ENCODE measurements at regions not wholly inside any gene's neighbourhood (a gene's known extent, or its start where the extent isn't known, plus 50 kb on each side); places are given as distances from the start of the nearest gene placed in this dataset.
"Not testable (repeated sequence)": the region's sequence is repeated elsewhere in the genome, so short reads cannot be mapped to it uniquely, and the experiment has no call there.

- DNase-seq (ENCODE audit: low read depth in 3 of 3, low spot score in 2 of 3), result not testable (repeated sequence)
Observed at GRCh38 chr3:94648270-94649180, 585.7 kb downstream of the NSUN3 start.

- DNase-seq (ENCODE audit: low read depth in 3 of 3, low spot score in 2 of 3), result no peak
Observed at GRCh38 chr3:94654096-94654495, 591.2 kb downstream of the NSUN3 start.

DNA sequence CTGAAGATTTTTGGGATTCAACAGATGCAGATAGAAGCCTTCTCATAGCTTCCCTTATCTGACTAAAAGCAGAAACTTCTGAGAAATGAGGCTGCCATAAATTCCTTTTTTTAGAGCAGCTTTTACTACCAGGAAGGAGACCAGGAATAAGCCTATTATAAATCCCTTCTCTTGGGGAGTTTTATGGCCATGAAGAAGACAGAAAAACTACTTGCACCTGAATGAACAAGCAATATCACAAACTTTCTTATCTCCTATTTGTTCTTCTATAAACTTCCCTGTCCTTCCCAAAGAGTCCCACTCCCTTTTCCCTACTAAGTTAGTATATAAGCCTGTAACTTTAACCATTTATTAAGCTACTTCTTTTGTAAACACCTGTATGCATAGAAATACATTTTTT, 603.1 kb downstream of the NSUN3 start:
- DNase-seq (ENCODE audit: low read depth in 3 of 3, low spot score in 2 of 3), result no peak

DNA sequence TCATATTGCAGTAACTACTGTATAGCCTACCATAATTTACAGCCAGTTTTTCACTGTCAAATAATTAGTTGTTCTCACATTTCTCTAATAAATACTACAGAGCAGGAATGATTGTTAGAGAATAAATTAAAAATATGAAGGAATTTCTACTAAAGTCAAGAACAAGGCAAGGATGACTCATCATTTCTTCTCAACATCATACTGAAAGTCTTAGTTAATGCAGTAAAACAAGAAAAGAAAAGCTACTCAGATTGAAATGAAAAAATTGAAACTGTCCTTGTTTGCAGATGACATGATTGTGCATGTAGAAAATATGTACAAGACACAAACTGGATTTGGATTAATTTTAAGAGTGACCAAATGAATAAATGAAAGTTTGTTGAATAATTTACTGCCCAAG, 608.2 kb downstream of the NSUN3 start:
- no peak for DNase-seq (ENCODE audit: low read depth in 3 of 3, low spot score in 2 of 3)

GRCh38 chr3:94673876-94674275, 611.0 kb downstream of the NSUN3 start:
- DNase-seq (ENCODE audit: low read depth in 3 of 3, low spot score in 2 of 3), result no peak

DNA sequence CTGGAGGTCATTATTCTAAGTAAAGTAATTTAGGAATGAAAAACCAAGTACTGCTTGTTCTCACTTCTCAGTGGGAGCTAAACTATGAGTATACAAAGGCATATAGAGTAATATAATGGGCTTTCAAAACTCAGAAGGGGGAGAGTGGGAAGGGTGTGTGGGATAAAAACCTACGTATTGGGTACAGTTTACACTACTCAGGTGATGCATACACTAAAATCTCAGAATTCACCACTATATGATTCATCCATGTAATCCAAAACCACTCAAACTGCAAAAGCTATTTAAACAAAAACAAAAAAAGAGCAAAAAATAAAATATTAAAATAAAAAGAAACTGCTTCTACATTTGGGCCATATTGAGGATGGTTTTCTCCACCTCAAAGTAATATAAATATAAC, 623.3 kb downstream of the NSUN3 start:
- DNase-seq (ENCODE audit: low read depth in 3 of 3, low spot score in 2 of 3), result no peak

DNA sequence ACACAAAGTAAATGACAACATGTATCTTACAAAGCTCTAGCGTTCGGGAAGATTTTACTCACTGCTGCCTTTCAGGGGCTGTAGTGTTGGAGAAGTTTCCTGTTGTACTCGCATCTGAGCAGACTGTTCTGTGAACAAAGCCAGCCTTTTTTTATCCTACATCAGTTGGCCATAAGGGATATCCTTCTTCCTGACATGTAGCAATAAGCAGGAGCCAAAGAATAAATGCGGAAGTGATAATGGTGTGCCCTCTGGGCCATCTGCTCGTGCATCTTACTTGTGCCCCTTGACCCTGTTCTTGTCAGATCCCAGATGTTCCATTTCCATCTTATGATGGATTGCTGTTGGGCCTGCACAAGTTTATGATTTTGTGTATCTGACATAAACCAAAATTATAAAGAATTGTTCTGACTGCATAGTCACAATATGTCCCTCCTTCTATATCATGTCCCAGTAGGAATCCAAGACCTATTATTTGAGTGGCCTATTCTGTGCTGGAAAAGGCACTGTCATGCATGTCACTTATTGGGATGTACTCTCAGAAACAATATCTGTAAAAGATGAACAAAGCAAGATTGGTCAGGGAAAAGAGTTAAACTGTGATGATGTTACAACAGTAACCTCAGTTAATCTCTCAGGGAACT, 631.3 kb downstream of the NSUN3 start:
- DNase-seq (ENCODE audit: low read depth in 3 of 3, low spot score in 2 of 3), result no peak

GRCh38 chr3:94694894-94695293, 632.0 kb downstream of the NSUN3 start:
- no peak for DNase-seq (ENCODE audit: low read depth in 3 of 3, low spot score in 2 of 3)

DNA sequence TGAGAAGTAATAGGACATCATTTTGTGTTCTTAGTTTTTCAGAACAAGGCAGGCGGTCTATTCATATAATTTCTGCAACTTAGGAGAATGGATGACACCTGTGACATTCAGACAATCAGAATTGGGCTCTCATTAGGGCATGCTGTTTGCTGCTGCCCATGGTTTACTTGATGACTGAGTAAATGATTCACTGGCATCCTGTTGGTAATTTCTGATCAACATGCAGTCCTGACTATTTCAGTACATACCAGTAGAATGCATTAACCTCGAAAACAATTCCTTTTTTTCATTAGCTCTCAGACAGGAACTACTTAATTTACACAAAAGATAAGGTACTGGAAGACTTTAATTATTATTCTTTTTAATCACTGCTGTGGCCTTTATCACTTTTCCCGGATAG, 641.6 kb downstream of the NSUN3 start:
- DNase-seq (ENCODE audit: low read depth in 3 of 3, low spot score in 2 of 3), result no peak

DNA sequence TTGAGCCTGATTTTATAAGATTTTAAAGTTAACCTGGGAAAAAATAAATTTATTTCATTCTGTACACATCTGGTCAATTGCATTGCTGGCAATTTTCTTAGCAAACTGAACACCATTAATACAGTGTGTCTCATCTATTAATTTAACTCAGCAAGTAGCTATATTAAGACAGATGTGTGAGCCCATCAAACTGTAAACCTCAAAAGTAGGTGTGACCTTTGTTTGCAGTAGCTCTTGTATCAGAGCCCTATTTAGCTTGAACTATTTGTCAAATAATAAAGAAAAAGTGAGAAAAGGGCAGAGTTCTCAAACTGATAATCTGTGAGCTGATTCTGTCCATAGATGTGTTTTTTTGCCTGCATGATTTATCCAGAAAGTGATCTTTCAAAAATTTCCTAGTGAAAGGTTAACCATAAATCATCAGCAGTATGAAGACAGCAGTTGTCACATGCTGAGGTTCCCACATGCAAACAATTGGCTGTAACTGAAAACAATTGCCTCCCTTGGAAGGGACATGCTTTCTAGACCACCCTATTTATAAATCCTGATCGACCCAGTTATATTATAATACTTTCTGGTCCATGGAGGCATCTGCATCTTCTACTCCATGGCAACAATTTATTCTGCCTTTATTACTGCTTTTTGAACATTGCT, 646.5 kb downstream of the NSUN3 start:
- no peak for DNase-seq (ENCODE audit: low read depth in 3 of 3, low spot score in 2 of 3)

GRCh38 chr3:94714194-94714593, 651.3 kb downstream of the NSUN3 start:
- no peak for DNase-seq (ENCODE audit: low read depth in 3 of 3, low spot score in 2 of 3)

DNA sequence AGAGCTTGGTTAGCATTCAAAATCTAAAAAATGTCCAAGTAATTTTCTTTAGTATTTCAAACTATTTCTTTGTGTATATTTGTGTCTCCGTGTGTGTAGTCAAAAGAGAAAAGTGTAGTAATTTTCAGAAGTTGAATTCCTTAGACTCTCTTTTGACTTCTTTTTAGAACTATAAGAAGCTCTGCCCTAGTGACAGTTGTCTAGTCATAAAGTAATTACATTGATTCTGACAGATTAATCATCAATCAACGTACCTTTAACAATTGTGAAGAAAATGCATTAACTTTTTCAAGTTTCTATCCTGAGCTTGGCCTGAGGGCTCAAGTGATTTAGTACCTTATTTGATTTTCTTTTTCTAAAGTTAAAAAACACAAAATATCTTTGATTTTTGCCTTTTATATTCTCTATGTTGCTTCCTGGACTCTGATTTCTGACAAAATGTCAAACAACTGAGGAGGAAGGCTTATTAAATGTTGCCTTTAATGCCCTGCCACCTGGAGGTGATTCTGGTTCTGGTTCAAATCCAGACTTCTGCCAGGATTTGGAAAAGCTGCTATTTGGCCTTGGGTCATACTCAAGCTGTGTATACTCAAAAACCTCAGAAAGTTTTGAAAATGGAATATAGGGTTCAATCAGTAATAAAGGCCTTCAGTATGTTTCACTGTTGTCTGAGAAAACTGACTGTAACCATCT, 653.6 kb downstream of the NSUN3 start:
- no peak for DNase-seq (ENCODE audit: low read depth in 3 of 3, low spot score in 2 of 3)

- DNase-seq (ENCODE audit: low read depth in 3 of 3, low spot score in 2 of 3), result no peak
Observed at GRCh38 chr3:94734206-94734605, 671.3 kb downstream of the NSUN3 start.

- DNase-seq (ENCODE audit: low read depth in 3 of 3, low spot score in 2 of 3), result no peak
Observed at GRCh38 chr3:94735354-94735753, 672.5 kb downstream of the NSUN3 start.

GRCh38 chr3:94737116-94737515, 674.3 kb downstream of the NSUN3 start:
- DNase-seq (ENCODE audit: low read depth in 3 of 3, low spot score in 2 of 3), result no peak

DNA sequence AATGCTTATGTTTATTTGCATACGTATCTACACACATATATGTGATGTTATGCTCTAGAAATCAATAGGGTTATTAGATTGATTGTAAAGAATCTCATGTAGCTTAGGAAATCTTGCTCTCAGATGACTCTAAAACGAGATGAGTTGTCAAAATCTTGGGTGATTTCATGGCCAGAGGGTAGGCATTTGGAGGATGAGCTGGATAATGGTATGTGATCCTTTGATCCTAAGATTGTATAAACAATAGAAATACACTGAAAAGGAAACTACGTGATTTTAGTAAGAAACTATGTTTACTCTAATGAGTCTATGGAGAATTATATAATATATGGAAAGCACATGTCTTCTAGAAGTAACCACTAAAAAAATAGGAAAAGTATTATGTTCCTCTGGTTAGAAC, 676.6 kb downstream of the NSUN3 start:
- no peak for DNase-seq (ENCODE audit: low read depth in 3 of 3, low spot score in 2 of 3)

DNA sequence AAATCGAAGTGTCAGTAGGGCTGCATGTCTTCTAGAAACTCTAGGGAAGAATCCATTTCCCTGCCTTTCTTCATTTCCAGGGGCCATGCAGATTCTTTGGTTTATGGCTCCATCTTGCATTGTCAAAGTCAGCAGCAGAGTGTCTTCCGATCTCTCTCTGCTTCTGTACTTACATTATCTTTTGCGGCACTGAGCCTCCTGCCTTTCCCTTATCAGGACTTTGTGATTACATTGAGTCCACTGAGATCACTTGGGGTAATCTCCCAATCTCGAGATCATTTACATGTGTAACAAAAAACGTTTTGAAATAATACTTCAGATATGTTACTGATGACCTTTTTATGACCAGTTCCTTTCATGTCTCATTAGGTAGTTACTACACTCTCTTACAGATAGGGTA, 695.9 kb downstream of the NSUN3 start:
- DNase-seq (ENCODE audit: low read depth in 3 of 3, low spot score in 2 of 3), result no peak

GRCh38 chr3:94772402-94772801, 709.5 kb downstream of the NSUN3 start:
- no peak for DNase-seq (ENCODE audit: low read depth in 3 of 3, low spot score in 2 of 3)

- DNase-seq (ENCODE audit: low read depth in 3 of 3, low spot score in 2 of 3), result no peak
Observed at GRCh38 chr3:94775746-94776145, 712.9 kb downstream of the NSUN3 start.

GRCh38 chr3:94776401-94776915, 713.6 kb downstream of the NSUN3 start:
- no peak for DNase-seq (ENCODE audit: low read depth in 3 of 3, low spot score in 2 of 3)

DNA sequence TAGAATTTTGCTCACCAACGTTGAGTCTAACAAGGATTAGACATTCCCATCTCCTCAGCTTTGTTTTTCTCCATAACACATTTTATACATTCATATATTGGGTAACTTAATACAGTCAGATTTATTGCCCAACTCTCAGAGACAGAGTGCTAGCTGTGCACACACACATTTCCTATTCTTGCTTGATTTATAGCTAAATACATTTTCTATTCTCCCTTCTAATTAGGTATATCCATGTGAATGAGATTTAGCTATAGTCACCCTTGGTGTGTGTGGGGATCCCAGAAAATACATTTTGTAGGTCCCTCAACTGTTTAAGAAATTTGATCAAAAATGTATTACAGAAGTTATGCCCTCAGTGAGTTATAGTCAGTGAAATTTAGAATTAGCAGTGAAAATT, 715.4 kb downstream of the NSUN3 start:
- no peak for DNase-seq (ENCODE audit: low read depth in 3 of 3, low spot score in 2 of 3)

Data from right renal cortex interstitium (tissue), 3 donors.